ENCODE measurements at regions not wholly inside any gene's neighbourhood (a gene's known extent, or its start where the extent isn't known, plus 50 kb on each side); places are given as distances from the start of the nearest gene placed in this dataset.
A peak's percentile ranks its signal among the peaks of the same experiment; 100 is the strongest.

DNA sequence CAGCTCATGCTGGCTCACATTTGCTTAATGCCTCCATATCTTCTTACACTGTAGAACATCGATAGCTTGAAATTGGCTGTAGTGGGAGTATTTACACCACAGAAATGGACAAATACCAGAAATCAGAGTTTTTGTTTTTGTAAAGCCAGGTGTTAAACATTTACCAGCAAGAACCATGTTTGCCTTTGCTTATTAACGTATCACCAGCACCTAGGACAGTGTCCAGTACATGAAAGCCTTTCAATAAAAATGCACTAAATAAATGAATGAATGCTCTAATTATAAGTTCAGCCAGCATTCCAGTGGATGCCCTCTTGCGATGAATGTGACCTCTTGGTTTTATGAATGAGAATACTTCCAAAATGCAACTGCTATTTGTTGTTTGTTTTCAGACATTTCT lies 140.4 kb upstream of the VLDLR start:
- DNase-seq (ENCODE audit: low spot score) = no peak
- TF ChIP-seq CTCF (IDR thresholded peaks at IDR 0.05; ENCODE audit: extremely low read depth, missing control alignments) = no peak

- DNase-seq (ENCODE audit: low spot score) = no peak
- TF ChIP-seq CTCF (IDR thresholded peaks at IDR 0.05; ENCODE audit: extremely low read depth, missing control alignments) = no peak
Measured at GRCh38 chr9:2486988-2487387, 134.6 kb upstream of the VLDLR start.

DNA sequence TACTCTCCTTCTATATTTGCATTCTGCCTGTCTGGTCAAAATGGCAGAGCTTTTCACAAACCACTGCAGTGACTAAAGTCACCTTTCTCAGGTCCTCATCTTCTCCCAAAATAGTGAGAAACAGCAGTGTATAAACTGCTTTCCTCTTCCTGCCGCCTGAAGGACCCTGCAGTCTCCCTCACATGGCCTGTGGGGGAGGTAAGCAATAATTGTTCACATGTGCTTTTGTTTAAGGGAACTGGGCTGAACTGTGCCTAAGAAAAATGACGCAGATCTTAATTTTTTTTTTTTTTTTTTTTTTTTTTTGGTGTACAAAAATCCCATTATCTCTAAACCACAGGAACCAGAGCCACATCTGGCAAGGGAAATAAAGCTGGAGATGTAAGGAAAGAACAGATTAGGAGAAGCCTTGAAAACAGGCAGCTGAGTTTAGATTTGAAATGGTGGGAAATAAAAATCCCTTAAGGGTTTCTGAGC lies 131.7 kb upstream of the VLDLR start:
- peak; percentile 17 for DNase-seq (ENCODE audit: low spot score)
- TF ChIP-seq CTCF (IDR thresholded peaks at IDR 0.05; ENCODE audit: extremely low read depth, missing control alignments) = no peak

GRCh38 chr9:2492161-2492560 lies 129.4 kb upstream of the VLDLR start:
- TF ChIP-seq CTCF (IDR thresholded peaks at IDR 0.05; ENCODE audit: extremely low read depth, missing control alignments) = no peak
- DNase-seq (ENCODE audit: low spot score) = no peak

DNA sequence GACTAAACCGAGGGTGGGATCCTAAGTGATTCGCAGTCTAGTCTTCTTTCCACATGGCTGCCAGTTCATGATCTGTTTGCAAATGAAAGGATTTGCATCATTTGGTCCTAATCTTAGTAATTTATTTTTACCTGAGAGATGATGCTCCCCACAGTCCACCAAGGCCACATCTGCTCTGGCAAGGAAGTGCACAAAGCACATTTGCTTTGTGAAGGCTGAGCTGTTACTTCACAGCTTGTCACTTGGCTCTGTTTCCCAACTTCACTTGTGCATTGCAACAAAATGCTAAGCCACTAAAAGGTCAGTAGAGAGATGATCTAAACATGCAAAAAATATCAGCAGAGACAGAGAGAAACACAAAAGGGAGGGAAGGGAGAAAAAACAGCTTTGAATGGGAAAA lies 128.5 kb upstream of the VLDLR start:
- TF ChIP-seq CTCF (IDR thresholded peaks at IDR 0.05; ENCODE audit: extremely low read depth, missing control alignments) = no peak
- no peak for DNase-seq (ENCODE audit: low spot score)

GRCh38 chr9:2493529-2493928 lies 128.1 kb upstream of the VLDLR start:
- no peak for DNase-seq (ENCODE audit: low spot score)
- TF ChIP-seq CTCF (IDR thresholded peaks at IDR 0.05; ENCODE audit: extremely low read depth, missing control alignments) = no peak

DNA sequence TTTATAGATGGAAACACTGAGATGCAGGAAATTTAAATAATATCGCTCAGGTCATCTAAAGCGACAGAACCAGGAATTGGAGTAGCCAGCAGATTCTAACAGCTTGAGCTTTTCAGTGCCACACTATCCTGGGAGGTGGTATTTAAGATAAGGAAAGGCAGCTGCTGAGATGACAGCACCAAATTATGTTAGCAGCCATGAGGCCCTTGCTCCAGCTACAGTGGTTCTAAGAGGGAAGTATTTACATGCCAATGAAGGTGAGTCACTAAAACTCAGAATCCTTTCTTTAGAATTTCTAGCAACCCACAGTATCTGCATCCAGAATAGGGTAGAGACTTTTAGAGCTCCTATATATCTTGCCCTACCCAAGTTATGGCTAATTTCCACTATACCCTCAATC lies 127.0 kb upstream of the VLDLR start:
- no peak for DNase-seq (ENCODE audit: low spot score)
- no peak for TF ChIP-seq CTCF (IDR thresholded peaks at IDR 0.05; ENCODE audit: extremely low read depth, missing control alignments)

Data from GM20000 (cell line).